GM12878 (cell line): ENCODE measurements at regions not wholly inside any gene's neighbourhood (a gene's known extent, or its start where the extent isn't known, plus 50 kb on each side); places are given as distances from the start of the nearest gene placed in this dataset.

Source experiments
- ATAC-seq: fragments of 200-7000 bp; cut with Tn5 transposase; 3 replicates; pipeline ENCODE4 v1.9.1; 2020; ENCODE audit warnings: mild to moderate bottlenecking, moderate library complexity
- BruUV-seq: library from RNA; stranded (reverse); fragments of 400-500 nt; replicated peaks from 2 replicates; lab custom pipeline; 2021; lab: Mats Ljungman, UMichigan
- CTCF ChIA-PET: fragments of 300-600 bp; sonication (Branson Sonifier 250); formaldehyde crosslinking; extraction: SDS; loops from one replicate; lab custom pipeline; 2021; ENCODE audit warnings: inconsistent platforms; lab: Yijun Ruan, JAX
- POLR2A ChIA-PET: fragments of 350-600 bp; formaldehyde crosslinking; extraction: SDS; loops from one replicate; lab custom pipeline; 2021; ENCODE audit warnings: inconsistent platforms; lab: Charles Lee
- RAD21 ChIA-PET: fragments of 300-600 bp; sonication (Branson Sonifier 250); formaldehyde crosslinking; loops from one replicate; lab custom pipeline; 2023; ENCODE audit warnings: antibody characterized with exemption; ENCODE audit not compliant: unreplicated experiment; lab: Charles Lee
- SMC1A ChIA-PET: fragments of 300-600 bp; sonication (Branson Sonifier 250); formaldehyde crosslinking; loops from one replicate; lab custom pipeline; 2023; ENCODE audit not compliant: unreplicated experiment, uncharacterized antibody; lab: Charles Lee
- DNase-seq: peaks from one replicate; pipeline ENCODE4 v3.0.0-alpha.2; 2011; ENCODE audit warnings: low read depth, low spot score
- FAIRE-seq: peaks from 3 replicates; lab custom pipeline; 2011; peaks lifted over from hg19 to GRCh38; lab: Jason Lieb, UNC
- H2AFZ ChIP-seq: 2 replicates; pipeline ENCODE4 v1.6.0; 2011; ENCODE audit warnings: low read depth, low read length, control low read depth; ENCODE audit not compliant: control insufficient read depth
- H3K27ac ChIP-seq: 2 replicates; pipeline ENCODE4 v1.5.1; 2011; ENCODE audit warnings: control low read depth; ENCODE audit not compliant: control insufficient read depth, insufficient read depth
- H3K27me3 ChIP-seq, 2 experiments: replicated peaks in 1 of 2; 2 replicates each; pipeline versions ENCODE4 v1.6.0 to v1.6.1; 2011; ENCODE audit warnings: low read length in 1 of 2; ENCODE audit not compliant: control insufficient read depth in 2 of 2, insufficient read depth in 2 of 2
- H3K36me3 ChIP-seq, 2 experiments: 2 replicates each; pipeline ENCODE4 v1.5.1; 2011; ENCODE audit warnings: low read length in 1 of 2; ENCODE audit not compliant: control insufficient read depth in 2 of 2, insufficient read depth in 2 of 2
- H3K4me1 ChIP-seq: 2 replicates; pipeline ENCODE4 v1.6.1; 2011; ENCODE audit warnings: mild to moderate bottlenecking, low read length, moderate library complexity, mixed read lengths; ENCODE audit not compliant: control insufficient read depth, insufficient read depth
- H3K4me2 ChIP-seq: 2 replicates; pipeline ENCODE4 v1.6.0; 2011; ENCODE audit warnings: control low read depth; ENCODE audit not compliant: control insufficient read depth, insufficient read depth
- H3K4me3 ChIP-seq: fragments of 200-600 bp; sonication (generic); 2 replicates; pipeline ENCODE4 v1.5.1; 2016
- H3K79me2 ChIP-seq: 2 replicates; pipeline ENCODE4 v1.6.0; 2011; ENCODE audit warnings: low read length; ENCODE audit not compliant: control insufficient read depth, insufficient read depth
- H3K9ac ChIP-seq: 2 replicates; pipeline ENCODE4 v1.8.0; 2011; ENCODE audit warnings: low read length, control low read depth, mixed read lengths; ENCODE audit not compliant: control insufficient read depth, insufficient read depth
- H3K9me3 ChIP-seq: replicated peaks from 3 replicates; pipeline ENCODE4 v1.5.1; 2011; ENCODE audit warnings: mild to moderate bottlenecking, low read length; ENCODE audit not compliant: control insufficient read depth, insufficient read depth
- H4K20me1 ChIP-seq: 2 replicates; pipeline ENCODE4 v1.6.0; 2011; ENCODE audit not compliant: control insufficient read depth, insufficient read depth
- BRCA1 ChIP-seq: IDR thresholded peaks from 2 replicates; pipeline ENCODE4 v1.6.1; 2011; ENCODE audit warnings: low read depth, low read length, improper control_type of control experiment
- CREB1 ChIP-seq: IDR thresholded peaks from 2 replicates; pipeline ENCODE4 v1.6.1; 2012; ENCODE audit warnings: low read depth, mild to moderate bottlenecking, inconsistent platforms
- ESRRA ChIP-seq: IDR thresholded peaks from 2 replicates; pipeline ENCODE4 v1.6.1; 2012; ENCODE audit warnings: mild to moderate bottlenecking, low read length, improper control_type of control experiment
- EZH2 ChIP-seq: IDR thresholded peaks from 2 replicates; pipeline ENCODE4 v1.6.1; 2012; ENCODE audit warnings: low read depth, mild to moderate bottlenecking, control low read depth, inconsistent platforms, low read length, borderline replicate concordance; ENCODE audit not compliant: control insufficient read depth
- KAT2A ChIP-seq: conservative IDR thresholded peaks from 2 replicates; pipeline ENCODE4 v1.6.1; 2011; ENCODE audit warnings: low read depth, low read length; ENCODE audit not compliant: control insufficient read depth
- NBN ChIP-seq: fragments of 450-650 bp; IDR thresholded peaks from 2 replicates; pipeline ENCODE4 v1.6.1; 2016
- NKRF ChIP-seq: fragments of 450-650 bp; conservative IDR thresholded peaks from 2 replicates; pipeline ENCODE4 v1.6.1; 2017; ENCODE audit warnings: mild to moderate bottlenecking, moderate library complexity
- RBBP5 ChIP-seq: fragments of 200-600 bp; sonication (generic); conservative IDR thresholded peaks from 2 replicates; pipeline ENCODE4 v1.6.1; 2016
- RUNX3 ChIP-seq: IDR thresholded peaks from 2 replicates; pipeline ENCODE4 v1.6.1; 2012; ENCODE audit warnings: low read length, inconsistent platforms
- SRF ChIP-seq, 2 experiments: IDR thresholded peaks; 2 replicates each; pipeline ENCODE4 v1.6.1; 2011; ENCODE audit warnings: low read depth in 2 of 2, low read length in 2 of 2, mild to moderate bottlenecking in 1 of 2, moderate library complexity in 1 of 2
- SUZ12 ChIP-seq: fragments of 200-600 bp; sonication (generic); IDR thresholded peaks from one replicate; pipeline ENCODE4 v1.6.1; 2018; ENCODE audit warnings: antibody characterized with exemption, mild to moderate bottlenecking; ENCODE audit not compliant: unreplicated experiment
- WGBS: methylation state at CpG from one replicate; pipeline ENCODE4 v1.1.6; 2016; ENCODE audit warnings: low lambda C conversion rate; ENCODE audit not compliant: insufficient replicate concordance, insufficient coverage; ENCODE audit errors: missing lambda C conversion rate; 5-methylcytosine and 5-hydroxymethylcytosine counted together
- in situ Hi-C: fragments of 300-500 bp; cut with MboI; formaldehyde crosslinking; loops from 9 replicates; pipeline ENCODE4 v1.14.3; 2018; ENCODE audit warnings: mixed read lengths
- intact Hi-C: fragments of 100-400 bp; cut with micrococcal nuclease; formaldehyde crosslinking; loops from one replicate; pipeline ENCODE4 v1.14.2; 2022; ENCODE audit not compliant: unreplicated experiment

GRCh38 chr22:47236161-47236560 is 473.7 kb downstream of the TBC1D22A start:
- H3K27ac ChIP-seq = no peak overlapping the region
- no TSS peak for BruUV-seq
- H3K79me2 ChIP-seq = no peaks in the 10 kb centered on the region
- no peaks in the 10 kb centered on the region for H3K36me3 ChIP-seq
- 17% methylated on average over 2 of the region's 2 CpGs for WGBS
- FAIRE-seq = no peak
- H2AFZ ChIP-seq = no peak overlapping the region
- H4K20me1 ChIP-seq = no peaks in the 10 kb centered on the region
- no peaks in the 10 kb centered on the region for H3K4me1 ChIP-seq
- ChIA-PET POLR2A (no interaction called here), RAD21 (no interaction called here), SMC1A (no interaction called here), CTCF (no interaction called here)
- TF ChIP-seq SRF (IDR thresholded peaks at IDR 0.05; ENCODE audit: low read depth in 2 of 2, low read length in 2 of 2) = no peak
- no peak for TF ChIP-seq RBBP5
- no peak for TF ChIP-seq CREB1
- no peak for TF ChIP-seq RUNX3
- no peak for TF ChIP-seq BRCA1
- no peak for TF ChIP-seq NKRF
- TF ChIP-seq KAT2A = no peak
- TF ChIP-seq NBN = no peak
- TF ChIP-seq EZH2 = no peak
- no peak for TF ChIP-seq SUZ12
- TF ChIP-seq ESRRA = no peak
- H3K4me2 ChIP-seq = no peak overlapping the region
- no peak for DNase-seq
- ATAC-seq = no peak
- intact Hi-C loops = no loop called here
- no peak overlapping the region for H3K4me3 ChIP-seq
- H3K9ac ChIP-seq = no peak overlapping the region
- in situ Hi-C loops = no loop called here
- H3K9me3 ChIP-seq = no peaks in the 10 kb centered on the region; the same call in 2 of the 3 replicates
- H3K27me3 ChIP-seq = no peaks in the 10 kb centered on the region
